ENCODE measurements at regions not wholly inside any gene's neighbourhood (a gene's known extent, or its start where the extent isn't known, plus 50 kb on each side); places are given as distances from the start of the nearest gene placed in this dataset.
"Not testable (repeated sequence)": the region's sequence is repeated elsewhere in the genome, so short reads cannot be mapped to it uniquely, and the experiment has no call there.

GRCh38 chr5:154702477-154702876, 52.7 kb upstream of the LARP1 start:
- Histone ChIP-seq H3K27me3 (ENCODE audit: low read length) (no peaks in the 10 kb centered on the region), H3K79me2 (ENCODE audit: low read length) (no peaks in the 10 kb centered on the region), H3K4me1 (ENCODE audit: low read length) (no peaks in the 10 kb centered on the region), H3K9ac (ENCODE audit: low read length) (no peak overlapping the region), H3K9me2 (replicated peaks; ENCODE audit: insufficient read depth, low read length) (no peaks in the 10 kb centered on the region), H3K4me3 (ENCODE audit: low read length) (no peak overlapping the region), H3K4me2 (ENCODE audit: low read depth, low read length, poor library complexity, severe bottlenecking) (no peak overlapping the region), H2AFZ (ENCODE audit: low read length) (no peak overlapping the region), H3K36me3 (ENCODE audit: insufficient read depth, low read length) (no peaks in the 10 kb centered on the region), H3K9me3 (ENCODE audit: low read length) (no peaks in the 10 kb centered on the region), H3K27ac (ENCODE audit: low read length) (no peak overlapping the region), H4K20me1 (ENCODE audit: insufficient read depth, low read depth, low read length) (no peaks in the 10 kb centered on the region)
- no peak for DNase-seq

DNA sequence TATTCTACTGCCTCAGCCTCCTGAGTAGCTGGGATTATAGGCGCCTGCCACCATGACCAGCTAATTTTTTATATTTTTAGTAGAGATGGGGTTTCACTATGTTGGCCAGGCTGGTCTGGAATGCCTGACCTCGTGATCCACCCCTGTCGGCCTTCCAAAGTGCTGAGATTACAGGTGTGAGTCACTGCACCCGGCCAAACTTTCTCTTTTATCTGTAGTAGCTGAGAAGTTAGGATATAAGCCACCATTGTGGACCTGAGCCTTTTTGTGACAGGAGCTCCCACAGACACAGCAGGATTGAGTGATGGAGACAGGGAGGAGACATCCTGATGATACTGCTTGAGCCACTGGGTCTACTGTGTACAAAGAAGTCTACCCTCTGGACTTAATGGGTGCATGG, 53.5 kb upstream of the LARP1 start:
- not testable (repeated sequence) for H3K27ac ChIP-seq (ENCODE audit: low read length); H3K4me1 ChIP-seq (ENCODE audit: low read length); H3K79me2 ChIP-seq (ENCODE audit: low read length); H2AFZ ChIP-seq (ENCODE audit: low read length); H3K4me2 ChIP-seq (ENCODE audit: low read depth, low read length, poor library complexity, severe bottlenecking); H3K9ac ChIP-seq (ENCODE audit: low read length); H4K20me1 ChIP-seq (ENCODE audit: insufficient read depth, low read depth, low read length); H3K9me2 ChIP-seq (replicated peaks; ENCODE audit: insufficient read depth, low read length); H3K36me3 ChIP-seq (ENCODE audit: insufficient read depth, low read length); DNase-seq; H3K27me3 ChIP-seq (ENCODE audit: low read length); H3K4me3 ChIP-seq (ENCODE audit: low read length); H3K9me3 ChIP-seq (ENCODE audit: low read length)

- H3K79me2 ChIP-seq (ENCODE audit: low read length) = no peaks in the 10 kb centered on the region
- H3K9me3 ChIP-seq (ENCODE audit: low read length) = no peaks in the 10 kb centered on the region
- H3K36me3 ChIP-seq (ENCODE audit: insufficient read depth, low read length) = no peaks in the 10 kb centered on the region
- H3K27me3 ChIP-seq (ENCODE audit: low read length) = no peaks in the 10 kb centered on the region
- no peaks in the 10 kb centered on the region for H3K9me2 ChIP-seq (replicated peaks; ENCODE audit: insufficient read depth, low read length)
- H3K4me3 ChIP-seq (ENCODE audit: low read length) = no peak overlapping the region
- DNase-seq = no peak
- no peaks in the 10 kb centered on the region for H3K4me1 ChIP-seq (ENCODE audit: low read length)
- H3K27ac ChIP-seq (ENCODE audit: low read length) = no peak overlapping the region
- H2AFZ ChIP-seq (ENCODE audit: low read length) = no peak overlapping the region
- H3K9ac ChIP-seq (ENCODE audit: low read length) = no peak overlapping the region
- H3K4me2 ChIP-seq (ENCODE audit: low read depth, low read length, poor library complexity, severe bottlenecking) = no peak overlapping the region
- H4K20me1 ChIP-seq (ENCODE audit: insufficient read depth, low read depth, low read length) = 0 out of 2 replicates have a peak, but pooled peaks cover 2% of the 10 kb centered on the region
These were observed 54.0 kb upstream of the LARP1 start for GRCh38 chr5:154701181-154701580.

DNA sequence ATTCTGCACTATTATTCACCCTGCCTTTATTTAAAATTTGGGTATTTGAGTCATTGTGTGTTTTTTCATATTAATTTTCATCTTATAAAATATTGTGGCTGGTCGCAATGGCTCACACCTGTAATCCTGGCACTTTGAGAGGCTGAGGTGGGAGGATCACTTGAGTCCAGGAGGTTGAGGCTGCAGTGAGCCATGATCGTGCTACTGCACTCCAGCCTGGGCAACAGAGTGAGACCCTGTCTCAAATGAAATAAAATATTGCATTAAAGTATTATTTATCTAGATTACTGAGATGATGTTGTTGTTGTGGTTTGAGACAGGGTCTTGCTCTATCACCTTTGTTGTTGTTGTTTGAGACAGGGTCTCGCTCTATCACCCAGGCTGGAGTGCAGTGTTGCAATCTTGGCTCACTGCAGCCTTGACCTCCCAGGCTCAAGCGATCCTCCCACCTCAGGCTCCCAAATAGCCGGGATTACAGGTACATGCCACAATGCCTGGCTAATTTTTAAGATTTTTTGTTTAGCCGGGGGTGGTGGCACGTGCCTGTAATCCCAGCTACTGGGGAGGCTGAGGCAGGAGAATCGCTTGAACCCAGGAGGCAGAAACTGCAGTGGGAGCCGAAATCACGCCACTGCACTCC, 54.8 kb upstream of the LARP1 start:
- H3K36me3 ChIP-seq (ENCODE audit: insufficient read depth, low read length); H3K4me1 ChIP-seq (ENCODE audit: low read length); H2AFZ ChIP-seq (ENCODE audit: low read length); H3K9me2 ChIP-seq (replicated peaks; ENCODE audit: insufficient read depth, low read length); H3K4me3 ChIP-seq (ENCODE audit: low read length); H4K20me1 ChIP-seq (ENCODE audit: insufficient read depth, low read depth, low read length); H3K27me3 ChIP-seq (ENCODE audit: low read length); H3K27ac ChIP-seq (ENCODE audit: low read length); DNase-seq; H3K9ac ChIP-seq (ENCODE audit: low read length); H3K79me2 ChIP-seq (ENCODE audit: low read length); H3K4me2 ChIP-seq (ENCODE audit: low read depth, low read length, poor library complexity, severe bottlenecking); H3K9me3 ChIP-seq (ENCODE audit: low read length): not testable (repeated sequence)

DNA sequence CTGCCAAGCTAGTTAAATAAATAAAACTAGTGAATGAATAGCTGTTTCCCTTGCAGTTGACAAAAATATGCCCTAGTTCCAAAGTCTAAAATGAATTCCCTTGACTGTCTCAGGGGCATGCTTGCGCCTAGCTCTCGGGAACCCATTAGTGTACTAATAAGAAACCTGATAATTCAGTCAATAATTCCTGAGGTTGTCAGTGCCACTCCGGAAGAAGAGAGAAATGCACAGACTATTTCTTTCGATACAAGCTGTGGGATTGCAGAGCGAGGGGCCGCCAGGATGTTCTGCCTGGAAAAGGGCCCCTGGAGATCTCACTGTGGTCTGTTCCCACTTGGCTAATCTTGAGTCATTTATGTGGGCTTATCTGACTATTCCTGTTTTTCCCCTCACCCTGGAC, 56.4 kb upstream of the LARP1 start:
- no peak overlapping the region for H3K4me3 ChIP-seq (ENCODE audit: low read length)
- 0 out of 2 replicates have a peak, but pooled peaks cover 4% of the 10 kb centered on the region for H4K20me1 ChIP-seq (ENCODE audit: insufficient read depth, low read depth, low read length)
- H2AFZ ChIP-seq (ENCODE audit: low read length) = no peak overlapping the region
- no peak overlapping the region for H3K27ac ChIP-seq (ENCODE audit: low read length)
- H3K79me2 ChIP-seq (ENCODE audit: low read length) = no peaks in the 10 kb centered on the region
- H3K4me1 ChIP-seq (ENCODE audit: low read length) = no peaks in the 10 kb centered on the region
- no peaks in the 10 kb centered on the region for H3K9me2 ChIP-seq (replicated peaks; ENCODE audit: insufficient read depth, low read length)
- DNase-seq = no peak
- no peaks in the 10 kb centered on the region for H3K9me3 ChIP-seq (ENCODE audit: low read length)
- no peak overlapping the region for H3K4me2 ChIP-seq (ENCODE audit: low read depth, low read length, poor library complexity, severe bottlenecking)
- no peaks in the 10 kb centered on the region for H3K27me3 ChIP-seq (ENCODE audit: low read length)
- no peak overlapping the region for H3K9ac ChIP-seq (ENCODE audit: low read length)
- H3K36me3 ChIP-seq (ENCODE audit: insufficient read depth, low read length) = no peaks in the 10 kb centered on the region

GRCh38 chr5:154697371-154697770, 57.8 kb upstream of the LARP1 start:
- H3K4me1 ChIP-seq (ENCODE audit: low read length) = no peaks in the 10 kb centered on the region
- no peaks in the 10 kb centered on the region for H3K79me2 ChIP-seq (ENCODE audit: low read length)
- no peak overlapping the region for H3K4me3 ChIP-seq (ENCODE audit: low read length)
- H3K4me2 ChIP-seq (ENCODE audit: low read depth, low read length, poor library complexity, severe bottlenecking) = no peak overlapping the region
- H3K9me2 ChIP-seq (replicated peaks; ENCODE audit: insufficient read depth, low read length) = no peaks in the 10 kb centered on the region
- H4K20me1 ChIP-seq (ENCODE audit: insufficient read depth, low read depth, low read length) = 0 out of 2 replicates have a peak, but pooled peaks cover 4% of the 10 kb centered on the region
- no peak overlapping the region for H3K9ac ChIP-seq (ENCODE audit: low read length)
- no peak overlapping the region for H2AFZ ChIP-seq (ENCODE audit: low read length)
- no peaks in the 10 kb centered on the region for H3K27me3 ChIP-seq (ENCODE audit: low read length)
- no peaks in the 10 kb centered on the region for H3K36me3 ChIP-seq (ENCODE audit: insufficient read depth, low read length)
- H3K27ac ChIP-seq (ENCODE audit: low read length) = no peak overlapping the region
- no peaks in the 10 kb centered on the region for H3K9me3 ChIP-seq (ENCODE audit: low read length)
- no peak for DNase-seq

DNA sequence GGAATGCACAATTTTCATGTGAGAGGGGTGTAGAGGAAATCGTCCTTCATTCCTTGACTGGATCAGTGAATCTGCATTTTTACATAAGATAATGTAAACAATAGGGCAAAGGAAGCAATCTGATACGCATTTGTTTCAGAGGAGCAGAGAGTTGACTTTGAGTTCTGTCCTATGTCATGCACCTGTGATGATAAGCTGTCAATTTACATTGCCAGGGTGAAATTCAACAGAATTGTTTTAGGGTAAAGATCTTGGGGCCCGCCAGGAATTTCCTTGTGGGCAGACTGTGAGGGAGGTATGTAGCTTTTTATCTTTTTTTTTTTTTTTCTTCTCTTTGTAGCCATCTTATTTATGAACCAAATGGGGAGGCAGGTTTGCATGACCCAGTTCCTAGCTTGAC, 58.3 kb upstream of the LARP1 start:
- no peaks in the 10 kb centered on the region for H3K36me3 ChIP-seq (ENCODE audit: insufficient read depth, low read length)
- no peak overlapping the region for H3K4me2 ChIP-seq (ENCODE audit: low read depth, low read length, poor library complexity, severe bottlenecking)
- no peak overlapping the region for H3K9ac ChIP-seq (ENCODE audit: low read length)
- no peaks in the 10 kb centered on the region for H3K4me1 ChIP-seq (ENCODE audit: low read length)
- H2AFZ ChIP-seq (ENCODE audit: low read length) = no peak overlapping the region
- H3K4me3 ChIP-seq (ENCODE audit: low read length) = no peak overlapping the region
- H4K20me1 ChIP-seq (ENCODE audit: insufficient read depth, low read depth, low read length) = 0 out of 2 replicates have a peak, but pooled peaks cover 4% of the 10 kb centered on the region
- H3K9me3 ChIP-seq (ENCODE audit: low read length) = no peaks in the 10 kb centered on the region
- H3K27ac ChIP-seq (ENCODE audit: low read length) = no peak overlapping the region
- DNase-seq = no peak
- H3K9me2 ChIP-seq (replicated peaks; ENCODE audit: insufficient read depth, low read length) = no peaks in the 10 kb centered on the region
- H3K79me2 ChIP-seq (ENCODE audit: low read length) = no peaks in the 10 kb centered on the region
- no peaks in the 10 kb centered on the region for H3K27me3 ChIP-seq (ENCODE audit: low read length)

DNA sequence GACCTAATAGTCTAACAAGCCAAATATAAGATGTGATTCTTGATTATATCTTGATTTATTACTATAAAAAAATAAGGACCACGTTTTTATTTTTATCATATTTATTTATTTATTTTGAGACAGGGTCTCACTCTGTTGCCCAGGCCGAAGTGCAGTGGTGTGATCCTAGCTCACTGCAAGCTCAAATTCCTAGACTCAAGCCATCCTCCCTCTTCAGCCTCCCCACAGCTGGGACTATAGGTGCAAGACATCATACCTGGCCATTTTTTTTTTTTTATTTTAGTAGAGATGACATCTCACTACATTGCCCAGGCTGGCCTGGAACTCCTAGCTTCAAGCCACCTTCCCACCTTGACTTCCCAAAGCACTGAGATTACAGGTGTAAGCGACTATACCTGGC, 61.0 kb upstream of the LARP1 start:
- Histone ChIP-seq H3K9me2 (replicated peaks; ENCODE audit: insufficient read depth, low read length) (no peaks in the 10 kb centered on the region), H2AFZ (ENCODE audit: low read length) (no peak overlapping the region), H3K4me2 (ENCODE audit: low read depth, low read length, poor library complexity, severe bottlenecking) (no peak overlapping the region)

More for the DNA sequence above, 61.0 kb upstream of the LARP1 start:
- no peak for DNase-seq
- H3K4me3 ChIP-seq (ENCODE audit: low read length) = no peak overlapping the region
- no peaks in the 10 kb centered on the region for H3K36me3 ChIP-seq (ENCODE audit: insufficient read depth, low read length)
- 0 out of 2 replicates have a peak, but pooled peaks cover 4% of the 10 kb centered on the region for H4K20me1 ChIP-seq (ENCODE audit: insufficient read depth, low read depth, low read length)
- no peaks in the 10 kb centered on the region for H3K9me3 ChIP-seq (ENCODE audit: low read length)
- no peak overlapping the region for H3K9ac ChIP-seq (ENCODE audit: low read length)
- no peaks in the 10 kb centered on the region for H3K27me3 ChIP-seq (ENCODE audit: low read length)
- H3K27ac ChIP-seq (ENCODE audit: low read length) = no peak overlapping the region
- no peaks in the 10 kb centered on the region for H3K4me1 ChIP-seq (ENCODE audit: low read length)
- H3K79me2 ChIP-seq (ENCODE audit: low read length) = no peaks in the 10 kb centered on the region

Data from Karpas-422 (cell line).